ENCODE measurements at regions not wholly inside any gene's neighbourhood (a gene's known extent, or its start where the extent isn't known, plus 50 kb on each side); places are given as distances from the start of the nearest gene placed in this dataset.

DNA sequence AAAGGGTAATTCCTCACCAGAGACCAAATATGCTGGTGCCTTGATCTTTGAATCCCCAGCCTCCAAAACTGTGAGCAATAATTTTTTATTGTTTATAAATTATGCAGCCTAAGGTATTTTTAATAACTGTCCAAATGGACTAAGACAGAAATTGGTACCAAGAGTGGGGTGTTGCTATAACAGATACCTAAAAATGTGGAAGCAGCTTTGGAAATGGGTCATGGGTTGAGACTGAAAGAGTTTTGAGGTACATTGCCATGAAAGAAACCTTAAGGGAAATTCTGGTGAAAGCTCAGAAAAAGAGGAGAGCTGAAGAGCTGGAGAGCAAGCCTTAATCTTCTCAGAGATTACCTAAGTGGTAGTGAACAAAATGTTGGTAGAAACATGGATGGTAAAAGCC, 378.2 kb downstream of the NXPE2 start:
- Histone ChIP-seq H3K79me2 (ENCODE audit: low read depth) (no peaks in the 10 kb centered on the region), H3K36me3 (no peaks in the 10 kb centered on the region), H2AFZ (replicated peaks) (no peak overlapping the region), H3K4me3 (no peak overlapping the region), H3K27me3 (no peaks in the 10 kb centered on the region), H3K9ac (no peak overlapping the region), H3K27ac (no peak overlapping the region), H3K4me1 (peaks cover 16% of the 10 kb centered on the region), H3K9me3 (ENCODE audit: low read depth) (peaks cover 10% of the 10 kb centered on the region), H3F3A (ENCODE audit: low read depth) (no peaks in the 10 kb centered on the region), H4K20me1 (ENCODE audit: low read depth) (no peaks in the 10 kb centered on the region), H3K4me2 (no peak overlapping the region)
- Mint-ChIP-seq H3K27ac (no peak overlapping the region), H3K36me3 (no peaks in the 10 kb centered on the region), H3K9me3 (peaks cover 16% of the 10 kb centered on the region), H3K27me3 (ENCODE audit: insufficient read depth, low read depth) (peaks cover 12% of the 10 kb centered on the region), H3K4me1 (peaks cover 29% of the 10 kb centered on the region), H3K4me3 (no peak overlapping the region)
- DNase-seq (ENCODE audit: low spot score): no peak
- no peak for TF ChIP-seq EZH2 (IDR thresholded peaks at IDR 0.05)
- TF ChIP-seq EZH2phosphoT487 (IDR thresholded peaks at IDR 0.05): no peak
- no peak for TF ChIP-seq CTCF (IDR thresholded peaks at IDR 0.05)

GRCh38 chr11:115060840-115061239, 382.5 kb downstream of the NXPE2 start:
- no peaks in the 10 kb centered on the region for H3K79me2 ChIP-seq (ENCODE audit: low read depth)
- H3K4me2 ChIP-seq: no peak overlapping the region
- no peaks in the 10 kb centered on the region for H4K20me1 ChIP-seq (ENCODE audit: low read depth)
- Mint-ChIP-seq H3K27ac (no peak overlapping the region), H3K9me3 (peaks cover 13% of the 10 kb centered on the region), H3K4me3 (no peak overlapping the region), H3K36me3 (no peaks in the 10 kb centered on the region), H3K27me3 (ENCODE audit: insufficient read depth, low read depth) (peaks cover 4% of the 10 kb centered on the region), H3K4me1 (peaks cover 6% of the 10 kb centered on the region)
- peak; percentile 16 for DNase-seq (ENCODE audit: low spot score)
- no peak overlapping the region for H3K4me3 ChIP-seq
- H3K27ac ChIP-seq: no peak overlapping the region
- H3K9me3 ChIP-seq (ENCODE audit: low read depth): peaks cover 10% of the 10 kb centered on the region
- H3K9ac ChIP-seq: no peak overlapping the region
- H3K36me3 ChIP-seq: no peaks in the 10 kb centered on the region
- peaks cover 11% of the 10 kb centered on the region for H3K4me1 ChIP-seq
- TF ChIP-seq CTCF (IDR thresholded peaks at IDR 0.05) (no peak), EZH2phosphoT487 (IDR thresholded peaks at IDR 0.05) (no peak), EZH2 (IDR thresholded peaks at IDR 0.05) (no peak)
- peak overlapping the region; percentile 68 for H2AFZ ChIP-seq (replicated peaks)
- no peaks in the 10 kb centered on the region for H3K27me3 ChIP-seq
- no peaks in the 10 kb centered on the region for H3F3A ChIP-seq (ENCODE audit: low read depth)

GRCh38 chr11:115065314-115065713, 387.0 kb downstream of the NXPE2 start:
- Histone ChIP-seq H3K9ac (no peak overlapping the region), H3K9me3 (ENCODE audit: low read depth) (no peaks in the 10 kb centered on the region), H3K36me3 (no peaks in the 10 kb centered on the region), H3K4me3 (no peak overlapping the region), H3K79me2 (ENCODE audit: low read depth) (no peaks in the 10 kb centered on the region), H3F3A (ENCODE audit: low read depth) (no peaks in the 10 kb centered on the region), H3K4me1 (peaks cover 18% of the 10 kb centered on the region), H3K27ac (no peak overlapping the region), H3K27me3 (no peaks in the 10 kb centered on the region), H4K20me1 (ENCODE audit: low read depth) (no peaks in the 10 kb centered on the region), H2AFZ (replicated peaks) (no peak overlapping the region), H3K4me2 (no peak overlapping the region)
- no peaks in the 10 kb centered on the region for H3K36me3 Mint-ChIP-seq
- DNase-seq (ENCODE audit: low spot score): no peak
- H3K27me3 Mint-ChIP-seq (ENCODE audit: insufficient read depth, low read depth): peaks cover 2% of the 10 kb centered on the region
- no peaks in the 10 kb centered on the region for H3K9me3 Mint-ChIP-seq
- no peak overlapping the region for H3K27ac Mint-ChIP-seq
- H3K4me3 Mint-ChIP-seq: no peak overlapping the region
- TF ChIP-seq CTCF (IDR thresholded peaks at IDR 0.05) (no peak), EZH2phosphoT487 (IDR thresholded peaks at IDR 0.05) (no peak), EZH2 (IDR thresholded peaks at IDR 0.05) (no peak)
- peaks cover 9% of the 10 kb centered on the region for H3K4me1 Mint-ChIP-seq

Data from neural progenitor cell (in vitro differentiated cells).